Natural killer cell (primary cell): ENCODE measurements at regions not wholly inside any gene's neighbourhood (a gene's known extent, or its start where the extent isn't known, plus 50 kb on each side); places are given as distances from the start of the nearest gene placed in this dataset.

Experiments used
- ATAC-seq, 3 donors: fragments of 150-1000 bp in 2 of 3; fragments of 200-7000 bp in 1 of 3; cut with Tn5 transposase; 1 replicate in 1 of 3; 2 replicates in 2 of 3; pipeline ENCODE4 v1.10.0; 2021; ENCODE audit warnings: mild to moderate bottlenecking in 2 of 3, moderate library complexity in 2 of 3
- DNase-seq, 2 donors: peaks; one replicate each; pipeline versions ENCODE4 v3.0.0 to v3.0.0-alpha.2; 2013 to 2021; ENCODE audit warnings: mixed read lengths in 1 of 2
- H3K27ac ChIP-seq: one replicate; pipeline ENCODE4 v1.5.1; 2013; ENCODE audit warnings: mild to moderate bottlenecking, low read length
- H3K27me3 ChIP-seq: one replicate; pipeline ENCODE4 v1.6.1; 2013; ENCODE audit warnings: low read length; ENCODE audit not compliant: control insufficient read depth, insufficient read depth
- H3K36me3 ChIP-seq: one replicate; pipeline ENCODE4 v1.6.1; 2013; ENCODE audit warnings: low read length; ENCODE audit not compliant: control insufficient read depth, insufficient read depth
- H3K4me1 ChIP-seq: one replicate; pipeline ENCODE4 v1.6.1; 2013; ENCODE audit warnings: low read length; ENCODE audit not compliant: control insufficient read depth, insufficient read depth
- H3K4me3 ChIP-seq: one replicate; pipeline ENCODE4 v1.5.1; 2013; ENCODE audit warnings: low read length
- H3K9me3 ChIP-seq: one replicate; pipeline ENCODE4 v1.6.1; 2013; ENCODE audit warnings: low read length; ENCODE audit not compliant: control insufficient read depth, insufficient read depth
- H3K27ac Mint-ChIP-seq, 2 donors: one replicate each; pipeline ENCODE4 v1.8.0; 2022; ENCODE audit warnings: mild to moderate bottlenecking in 2 of 2, mixed read lengths in 2 of 2, moderate library complexity in 1 of 2
- H3K27me3 Mint-ChIP-seq, 2 donors: one replicate each; pipeline ENCODE4 v1.8.0; 2022; ENCODE audit warnings: low read depth in 2 of 2, mixed read lengths in 2 of 2
- H3K36me3 Mint-ChIP-seq: one replicate; pipeline ENCODE4 v1.8.0; 2022; ENCODE audit warnings: mixed read lengths
- H3K4me1 Mint-ChIP-seq, 2 donors: one replicate each; pipeline ENCODE4 v1.8.0; 2022; ENCODE audit warnings: mixed read lengths in 2 of 2
- H3K4me3 Mint-ChIP-seq: one replicate; pipeline ENCODE4 v1.8.0; 2022; ENCODE audit warnings: mild to moderate bottlenecking, moderate library complexity, mixed read lengths
- H3K9me3 Mint-ChIP-seq, 2 donors: one replicate each; pipeline ENCODE4 v1.8.0; 2022; ENCODE audit warnings: mixed read lengths in 2 of 2
- WGBS: methylation state at CpG from one replicate; pipeline ENCODE4 v1.1.7; 2013; ENCODE audit warnings: missing lambda C conversion rate; ENCODE audit not compliant: insufficient coverage; 5-methylcytosine and 5-hydroxymethylcytosine counted together
- intact Hi-C: fragments of 100-400 bp; cut with micrococcal nuclease; formaldehyde crosslinking; loops from one replicate; pipeline ENCODE4 v1.14.2; 2022
- TF ChIP-seq, protein P1 (sequence below): fragments of 200-600 bp; IDR thresholded peaks from one replicate; pipeline ENCODE4 v1.8.0; 2022; ENCODE audit warnings: antibody characterized with exemption

- Mint-ChIP-seq H3K4me3 (no peak overlapping the region), H3K9me3 (no peaks in the 10 kb centered on the region), H3K4me1 (peaks cover 5 to 6% of the 10 kb centered on the region in 2 donors), H3K27ac (no peak overlapping the region), H3K27me3 (peaks cover 11 to 13% of the 10 kb centered on the region in 2 donors), H3K36me3 (no peaks in the 10 kb centered on the region)
- intact Hi-C loops = no loop called here
- H3K4me3 ChIP-seq = no peak overlapping the region
- no peaks in the 10 kb centered on the region for H3K36me3 ChIP-seq
- no peak overlapping the region for H3K27ac ChIP-seq
- WGBS = 76% methylated on average over 1 of the region's 1 CpG
- no peaks in the 10 kb centered on the region for H3K9me3 ChIP-seq
- ATAC-seq = no peak
- TF ChIP-seq, protein P1, sequence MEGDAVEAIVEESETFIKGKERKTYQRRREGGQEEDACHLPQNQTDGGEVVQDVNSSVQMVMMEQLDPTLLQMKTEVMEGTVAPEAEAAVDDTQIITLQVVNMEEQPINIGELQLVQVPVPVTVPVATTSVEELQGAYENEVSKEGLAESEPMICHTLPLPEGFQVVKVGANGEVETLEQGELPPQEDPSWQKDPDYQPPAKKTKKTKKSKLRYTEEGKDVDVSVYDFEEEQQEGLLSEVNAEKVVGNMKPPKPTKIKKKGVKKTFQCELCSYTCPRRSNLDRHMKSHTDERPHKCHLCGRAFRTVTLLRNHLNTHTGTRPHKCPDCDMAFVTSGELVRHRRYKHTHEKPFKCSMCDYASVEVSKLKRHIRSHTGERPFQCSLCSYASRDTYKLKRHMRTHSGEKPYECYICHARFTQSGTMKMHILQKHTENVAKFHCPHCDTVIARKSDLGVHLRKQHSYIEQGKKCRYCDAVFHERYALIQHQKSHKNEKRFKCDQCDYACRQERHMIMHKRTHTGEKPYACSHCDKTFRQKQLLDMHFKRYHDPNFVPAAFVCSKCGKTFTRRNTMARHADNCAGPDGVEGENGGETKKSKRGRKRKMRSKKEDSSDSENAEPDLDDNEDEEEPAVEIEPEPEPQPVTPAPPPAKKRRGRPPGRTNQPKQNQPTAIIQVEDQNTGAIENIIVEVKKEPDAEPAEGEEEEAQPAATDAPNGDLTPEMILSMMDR = no peak
- H3K4me1 ChIP-seq = no peaks in the 10 kb centered on the region
- no peaks in the 10 kb centered on the region for H3K27me3 ChIP-seq
- DNase-seq = no peak
Measured at GRCh38 chr7:22005151-22005550, 59.5 kb upstream of the CDCA7L start.

DNA sequence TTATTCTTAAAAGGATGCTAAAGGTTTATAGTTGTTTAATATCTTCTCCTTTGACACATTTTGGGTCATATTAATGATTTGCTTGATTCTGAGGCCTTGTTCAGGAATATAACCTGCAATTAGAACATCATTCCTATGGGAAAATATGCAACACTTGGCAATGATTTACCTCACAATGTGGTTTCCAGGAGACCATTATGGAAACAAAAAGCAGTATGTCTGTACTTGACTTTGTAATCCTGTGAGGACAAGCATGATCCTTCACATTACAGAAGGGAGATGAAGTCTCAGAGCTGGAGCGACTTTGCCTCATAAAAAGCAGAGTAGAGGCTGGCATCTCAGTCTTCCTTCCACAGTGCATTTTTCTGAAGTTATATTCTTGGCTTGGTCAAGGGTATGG, 57.0 kb upstream of the CDCA7L start:
- H3K36me3 ChIP-seq = no peaks in the 10 kb centered on the region
- H3K27ac ChIP-seq = no peak overlapping the region
- Mint-ChIP-seq H3K27me3 (peaks cover 9 to 11% of the 10 kb centered on the region in 2 donors), H3K27ac (no peak overlapping the region), H3K4me1 (peaks cover 5 to 6% of the 10 kb centered on the region in 2 donors), H3K9me3 (no peaks in the 10 kb centered on the region), H3K36me3 (no peaks in the 10 kb centered on the region), H3K4me3 (no peak overlapping the region)
- intact Hi-C loops = no loop called here
- 100% methylated on average over 1 of the region's 1 CpG for WGBS
- DNase-seq = no peak
- no peaks in the 10 kb centered on the region for H3K9me3 ChIP-seq
- H3K4me3 ChIP-seq = no peak overlapping the region
- TF ChIP-seq, protein P1 = no peak
- H3K4me1 ChIP-seq = no peaks in the 10 kb centered on the region
- no peaks in the 10 kb centered on the region for H3K27me3 ChIP-seq
- ATAC-seq = no peak

GRCh38 chr7:22001345-22002004, 55.8 kb upstream of the CDCA7L start:
- intact Hi-C loops = loop anchor here (2.0 kb wide), 1 partner anchor 741 kb away; no protein-coding TSS in a partner anchor
- H3K27ac ChIP-seq = no peak overlapping the region
- ATAC-seq (peak; percentile 80 to 84 (median 82)), DNase-seq (peak in 1 of 2 donors; percentile 72)
- H3K27me3 ChIP-seq = peaks cover under 1% of the 10 kb centered on the region
- Mint-ChIP-seq H3K27ac (no peak overlapping the region), H3K27me3 (peaks cover 6 to 19% of the 10 kb centered on the region in 2 donors), H3K4me3 (no peak overlapping the region), H3K4me1 (peaks cover 5 to 6% of the 10 kb centered on the region in 2 donors), H3K36me3 (no peaks in the 10 kb centered on the region), H3K9me3 (no peaks in the 10 kb centered on the region)
- H3K4me1 ChIP-seq = no peaks in the 10 kb centered on the region
- WGBS = no CpG with 5 or more reads among the region's 8 CpGs
- no peaks in the 10 kb centered on the region for H3K36me3 ChIP-seq
- no peaks in the 10 kb centered on the region for H3K9me3 ChIP-seq
- TF ChIP-seq, protein P1 = peak; percentile 86
- H3K4me3 ChIP-seq = no peak overlapping the region

DNA sequence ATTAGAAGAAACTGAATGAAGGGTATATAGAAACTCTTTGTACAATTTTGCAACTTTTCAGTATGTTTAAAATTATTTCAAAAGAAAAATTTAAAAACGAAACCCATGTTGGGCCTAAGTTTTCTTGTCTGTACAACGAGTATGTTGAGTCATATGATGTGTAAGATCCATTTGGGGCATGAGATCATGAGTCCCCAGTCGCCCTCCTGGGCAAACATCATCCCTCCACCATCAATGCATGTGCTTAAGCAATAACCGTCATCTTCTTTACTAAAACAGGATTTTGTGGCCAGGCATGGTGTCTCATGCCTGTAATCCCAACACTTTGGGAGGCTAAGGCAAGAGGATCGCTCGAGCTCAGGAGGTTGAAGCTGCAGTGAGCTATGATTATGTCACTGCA, 54.2 kb upstream of the CDCA7L start:
- TF ChIP-seq, protein P1 = no peak
- Mint-ChIP-seq H3K4me1 (peaks cover 5 to 6% of the 10 kb centered on the region in 2 donors), H3K27me3 (peaks cover 3 to 22% of the 10 kb centered on the region in 2 donors), H3K4me3 (no peak overlapping the region), H3K9me3 (no peaks in the 10 kb centered on the region), H3K36me3 (no peaks in the 10 kb centered on the region), H3K27ac (no peak overlapping the region)
- H3K4me1 ChIP-seq = no peaks in the 10 kb centered on the region
- H3K4me3 ChIP-seq = no peak overlapping the region
- H3K27me3 ChIP-seq = peaks cover 5% of the 10 kb centered on the region
- no peak overlapping the region for H3K27ac ChIP-seq
- intact Hi-C loops = loop anchor here (2.0 kb wide), 1 partner anchor 739 kb away; no protein-coding TSS in a partner anchor
- no peaks in the 10 kb centered on the region for H3K9me3 ChIP-seq
- WGBS = 89% methylated on average over 5 of the region's 6 CpGs
- DNase-seq (no peak), ATAC-seq (no peak)
- no peaks in the 10 kb centered on the region for H3K36me3 ChIP-seq
